IMR-90 (cell line): ENCODE measurements at regions not wholly inside any gene's neighbourhood (a gene's known extent, or its start where the extent isn't known, plus 50 kb on each side); places are given as distances from the start of the nearest gene placed in this dataset.

Experiments
- ATAC-seq: fragments of 200-7000 bp; cut with Tn5 transposase; 2 replicates; pipeline ENCODE4 v1.9.1; 2020; ENCODE audit warnings: low read depth, mild to moderate bottlenecking, moderate library complexity
- BruUV-seq: library from RNA; stranded (reverse); fragments of 400-500 nt; replicated peaks from 2 replicates; lab custom pipeline; 2021; lab: Mats Ljungman, UMichigan
- CTCF ChIA-PET: fragments of 300-600 bp; formaldehyde crosslinking; extraction: SDS; loops from one replicate; lab custom pipeline; 2021; ENCODE audit warnings: antibody characterized with exemption; lab: Yijun Ruan, JAX
- POLR2A ChIA-PET: fragments of 300-600 bp; sonication (Branson Sonifier 250); formaldehyde crosslinking; loops from one replicate; lab custom pipeline; 2022; ENCODE audit warnings: antibody characterized with exemption; ENCODE audit not compliant: unreplicated experiment; lab: Charles Lee
- DNase-seq: peaks from one replicate; pipeline ENCODE4 v3.0.0; 2013
- H2AFZ ChIP-seq: replicated peaks from 2 replicates; pipeline ENCODE3; 2013; ENCODE audit warnings: low read length, mild to moderate bottlenecking; ENCODE audit not compliant: poor library complexity
- H2AK5ac ChIP-seq: 2 replicates; pipeline ENCODE4 v1.6.1; 2013; ENCODE audit warnings: low read depth, low read length, inconsistent platforms
- H2AK9ac ChIP-seq: replicated peaks from 2 replicates; pipeline ENCODE3; 2013; ENCODE audit warnings: mild to moderate bottlenecking, low read depth, low read length, moderate library complexity; ENCODE audit not compliant: poor library complexity
- H2BK120ac ChIP-seq: 2 replicates; pipeline ENCODE4 v1.6.1; 2013; ENCODE audit warnings: low read depth, low read length, inconsistent platforms
- H2BK15ac ChIP-seq: 3 replicates; pipeline ENCODE4 v1.6.1; 2013; ENCODE audit warnings: low read depth, low read length, inconsistent platforms
- H2BK20ac ChIP-seq: 2 replicates; pipeline ENCODE4 v1.6.1; 2013; ENCODE audit warnings: low read depth, mild to moderate bottlenecking, inconsistent platforms, low read length, moderate library complexity
- H2BK5ac ChIP-seq: 2 replicates; pipeline ENCODE4 v1.6.1; 2013; ENCODE audit warnings: mild to moderate bottlenecking, low read depth, low read length, inconsistent platforms; ENCODE audit not compliant: poor library complexity, severe bottlenecking
- H3K14ac ChIP-seq: replicated peaks from 2 replicates; pipeline ENCODE4 v1.6.1; 2013; ENCODE audit warnings: low read depth, low read length, inconsistent platforms
- H3K18ac ChIP-seq: 2 replicates; pipeline ENCODE4 v1.6.1; 2013; ENCODE audit warnings: low read depth, low read length, control low read depth
- H3K23ac ChIP-seq: 2 replicates; pipeline ENCODE4 v1.6.1; 2013; ENCODE audit warnings: low read depth, low read length, inconsistent platforms
- H3K27ac ChIP-seq: 2 replicates; pipeline ENCODE4 v1.5.1; 2013; ENCODE audit warnings: mild to moderate bottlenecking, control low read depth, low read length; ENCODE audit not compliant: insufficient read depth
- H3K27me3 ChIP-seq: 2 replicates; pipeline ENCODE4 v1.6.1; 2013; ENCODE audit warnings: low read length; ENCODE audit not compliant: control insufficient read depth, insufficient read depth
- H3K36me3 ChIP-seq: 2 replicates; pipeline ENCODE4 v1.6.1; 2013; ENCODE audit warnings: low read length, mixed read lengths; ENCODE audit not compliant: control insufficient read depth, insufficient read depth
- H3K4ac ChIP-seq: 2 replicates; pipeline ENCODE4 v1.6.1; 2013; ENCODE audit warnings: low read depth, low read length, inconsistent platforms
- H3K4me1 ChIP-seq: 2 replicates; pipeline ENCODE4 v1.6.1; 2013; ENCODE audit warnings: low read length, mixed read lengths; ENCODE audit not compliant: control insufficient read depth, insufficient read depth
- H3K4me2 ChIP-seq: 2 replicates; pipeline ENCODE4 v1.6.1; 2013; ENCODE audit warnings: low read depth, mild to moderate bottlenecking, control low read depth, low read length, moderate library complexity
- H3K4me3 ChIP-seq: 2 replicates; pipeline ENCODE4 v1.5.1; 2013; ENCODE audit warnings: low read depth, mild to moderate bottlenecking, control low read depth, low read length, moderate library complexity; ENCODE audit not compliant: insufficient read depth
- H3K56ac ChIP-seq: 2 replicates; pipeline ENCODE4 v1.6.1; 2013; ENCODE audit warnings: low read length, inconsistent platforms; ENCODE audit not compliant: insufficient read depth; ENCODE audit errors: extremely low read depth
- H3K79me1 ChIP-seq, 2 experiments: 2 replicates each; pipeline ENCODE4 v1.6.1; 2013; ENCODE audit warnings: low read length in 2 of 2, inconsistent platforms in 1 of 2, low read depth in 1 of 2
- H3K9ac ChIP-seq: 2 replicates; pipeline ENCODE4 v1.6.1; 2013; ENCODE audit warnings: low read depth, low read length, control low read depth
- H3K9me1 ChIP-seq: 2 replicates; pipeline ENCODE4 v1.6.1; 2013; ENCODE audit warnings: low read length, inconsistent platforms; ENCODE audit not compliant: insufficient read depth
- H3K9me3 ChIP-seq: 2 replicates; pipeline ENCODE4 v1.6.1; 2013; ENCODE audit warnings: low read length; ENCODE audit not compliant: control insufficient read depth, insufficient read depth
- H4K20me1 ChIP-seq: 2 replicates; pipeline ENCODE4 v1.6.1; 2013; ENCODE audit warnings: low read length, inconsistent platforms; ENCODE audit not compliant: insufficient read depth
- H4K5ac ChIP-seq: 2 replicates; pipeline ENCODE4 v1.6.1; 2013; ENCODE audit warnings: mild to moderate bottlenecking, low read depth, low read length, control low read depth
- H4K8ac ChIP-seq, 2 experiments: 2 replicates each; pipeline ENCODE4 v1.6.1; 2013; ENCODE audit warnings: low read depth in 2 of 2, low read length in 2 of 2, control low read depth in 1 of 2, inconsistent platforms in 1 of 2
- H4K91ac ChIP-seq: 2 replicates; pipeline ENCODE4 v1.6.1; 2013; ENCODE audit warnings: low read depth, low read length, inconsistent platforms; ENCODE audit not compliant: insufficient read depth
- BHLHE40 ChIP-seq: fragments of 150-350 bp; IDR thresholded peaks from 2 replicates; pipeline ENCODE4 v1.6.1; 2016; ENCODE audit warnings: mild to moderate bottlenecking, low read depth, low read length
- CHD1 ChIP-seq: IDR thresholded peaks from 2 replicates; pipeline ENCODE4 v1.6.1; 2012; ENCODE audit warnings: low read depth, low read length, improper control_type of control experiment
- FOS ChIP-seq: fragments of 150-350 bp; IDR thresholded peaks from 2 replicates; pipeline ENCODE4 v1.6.1; 2016; ENCODE audit warnings: low read depth, low read length
- MAFK ChIP-seq: IDR thresholded peaks from 2 replicates; pipeline ENCODE4 v1.6.1; 2012; ENCODE audit warnings: low read depth, low read length, improper control_type of control experiment
- MAZ ChIP-seq: IDR thresholded peaks from 2 replicates; pipeline ENCODE4 v1.6.1; 2012; ENCODE audit warnings: low read depth, mild to moderate bottlenecking, low read length, improper control_type of control experiment, moderate library complexity, borderline replicate concordance
- MXI1 ChIP-seq: IDR thresholded peaks from 2 replicates; pipeline ENCODE4 v1.6.1; 2012; ENCODE audit warnings: low read depth, mild to moderate bottlenecking, low read length, moderate library complexity, borderline replicate concordance
- NFE2L2 ChIP-seq: fragments of 150-350 bp; IDR thresholded peaks from 2 replicates; pipeline ENCODE4 v1.6.1; 2016; ENCODE audit warnings: low read depth, mild to moderate bottlenecking, low read length
- RAD21 ChIP-seq: IDR thresholded peaks from 2 replicates; pipeline ENCODE4 v1.6.1; 2012; ENCODE audit warnings: low read length, improper control_type of control experiment
- RFX5 ChIP-seq: IDR thresholded peaks from 2 replicates; pipeline ENCODE4 v1.8.0; 2012; ENCODE audit warnings: low read depth, mild to moderate bottlenecking, low read length, moderate library complexity
- USF2 ChIP-seq: fragments of 150-350 bp; IDR thresholded peaks from 2 replicates; pipeline ENCODE4 v1.6.1; 2017; ENCODE audit warnings: mild to moderate bottlenecking, antibody characterized with exemption, low read length, low read depth
- WGBS, 2 experiments: methylation state at CpG; one replicate each; pipeline versions ENCODE4 v1.1.5 to v1.1.7; 2013; ENCODE audit warnings: missing lambda C conversion rate in 2 of 2; ENCODE audit not compliant: insufficient read length in 1 of 2; ENCODE audit errors: extremely low coverage in 2 of 2; 5-methylcytosine and 5-hydroxymethylcytosine counted together
- dilution Hi-C: fragments of 300-500 bp; cut with HindIII; formaldehyde crosslinking; loops from one replicate; pipeline ENCODE4 v1.14.3; 2018; ENCODE audit warnings: low sequenced_read_pairs; ENCODE audit not compliant: unreplicated experiment
- in situ Hi-C: fragments of 300-500 bp; cut with MboI; formaldehyde crosslinking; loops from 3 replicates; pipeline ENCODE4 v1.14.3; 2019; ENCODE audit warnings: low sequenced_read_pairs, inconsistent platforms, mixed read lengths
- intact Hi-C: fragments of 100-400 bp; cut with micrococcal nuclease; formaldehyde crosslinking; loops from 2 replicates; pipeline ENCODE4 v1.10.0; 2022
- TF ChIP-seq, protein P1 (sequence below): conservative IDR thresholded peaks from 2 replicates; pipeline ENCODE4 v1.5.1; 2012; ENCODE audit warnings: mild to moderate bottlenecking, low read depth, low read length, improper control_type of control experiment

- POLR2A ChIA-PET = no interaction called here
- no peak for ATAC-seq
- no TSS peak for BruUV-seq
- H3K18ac ChIP-seq = no peak overlapping the region
- H2AFZ ChIP-seq = no peak overlapping the region
- no peaks in the 10 kb centered on the region for H3K27me3 ChIP-seq
- no peaks in the 10 kb centered on the region for H3K36me3 ChIP-seq
- no peaks in the 10 kb centered on the region for H3K4me1 ChIP-seq
- no CpG with 5 or more reads among the region's 6 CpGs for WGBS, 2 experiments
- no peak for TF ChIP-seq CHD1
- TF ChIP-seq RFX5 = no peak
- TF ChIP-seq BHLHE40 = no peak
- TF ChIP-seq RAD21 = no peak
- TF ChIP-seq MXI1 = no peak
- no peak for TF ChIP-seq USF2
- TF ChIP-seq FOS = no peak
- TF ChIP-seq MAFK = no peak
- no peak for TF ChIP-seq MAZ
- no peak for TF ChIP-seq NFE2L2
- TF ChIP-seq, protein P1, sequence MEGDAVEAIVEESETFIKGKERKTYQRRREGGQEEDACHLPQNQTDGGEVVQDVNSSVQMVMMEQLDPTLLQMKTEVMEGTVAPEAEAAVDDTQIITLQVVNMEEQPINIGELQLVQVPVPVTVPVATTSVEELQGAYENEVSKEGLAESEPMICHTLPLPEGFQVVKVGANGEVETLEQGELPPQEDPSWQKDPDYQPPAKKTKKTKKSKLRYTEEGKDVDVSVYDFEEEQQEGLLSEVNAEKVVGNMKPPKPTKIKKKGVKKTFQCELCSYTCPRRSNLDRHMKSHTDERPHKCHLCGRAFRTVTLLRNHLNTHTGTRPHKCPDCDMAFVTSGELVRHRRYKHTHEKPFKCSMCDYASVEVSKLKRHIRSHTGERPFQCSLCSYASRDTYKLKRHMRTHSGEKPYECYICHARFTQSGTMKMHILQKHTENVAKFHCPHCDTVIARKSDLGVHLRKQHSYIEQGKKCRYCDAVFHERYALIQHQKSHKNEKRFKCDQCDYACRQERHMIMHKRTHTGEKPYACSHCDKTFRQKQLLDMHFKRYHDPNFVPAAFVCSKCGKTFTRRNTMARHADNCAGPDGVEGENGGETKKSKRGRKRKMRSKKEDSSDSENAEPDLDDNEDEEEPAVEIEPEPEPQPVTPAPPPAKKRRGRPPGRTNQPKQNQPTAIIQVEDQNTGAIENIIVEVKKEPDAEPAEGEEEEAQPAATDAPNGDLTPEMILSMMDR = no peak
- no peak overlapping the region for H3K23ac ChIP-seq
- no peak overlapping the region for H3K4me2 ChIP-seq
- H3K27ac ChIP-seq = no peak overlapping the region
- in situ Hi-C loops = no loop called here
- H3K9me1 ChIP-seq = no peaks in the 10 kb centered on the region
- H3K56ac ChIP-seq = no peak overlapping the region
- no peak for DNase-seq
- H3K4me3 ChIP-seq = no peak overlapping the region
- no peak overlapping the region for H2BK120ac ChIP-seq
- H4K5ac ChIP-seq = no peak overlapping the region
- H4K8ac ChIP-seq = no peak overlapping the region
- dilution Hi-C loops = no loop called here
- no peak overlapping the region for H3K14ac ChIP-seq
- H3K79me1 ChIP-seq = no peaks in the 10 kb centered on the region
- no peak overlapping the region for H2AK9ac ChIP-seq
- no peak overlapping the region for H2BK15ac ChIP-seq
- no peak overlapping the region for H2BK20ac ChIP-seq
- no peak overlapping the region for H2AK5ac ChIP-seq
- no peak overlapping the region for H2BK5ac ChIP-seq
- H3K9me3 ChIP-seq = no peaks in the 10 kb centered on the region
- no peak overlapping the region for H4K91ac ChIP-seq
- H3K9ac ChIP-seq = no peak overlapping the region
- intact Hi-C loops = no loop called here
- H3K4ac ChIP-seq = no peak overlapping the region
- H4K20me1 ChIP-seq = no peaks in the 10 kb centered on the region
- CTCF ChIA-PET = no interaction called here
Observed at GRCh38 chr1:81259625-81260411, 540.9 kb upstream of the ADGRL2 start.
